Gastrocnemius medialis (tissue), 4 donors: ENCODE measurements at regions not wholly inside any gene's neighbourhood (a gene's known extent, or its start where the extent isn't known, plus 50 kb on each side); places are given as distances from the start of the nearest gene placed in this dataset.

Source experiments
- POLR2A ChIP-seq, 2 donors: fragments of 450-650 bp; IDR thresholded peaks; one replicate each; pipeline ENCODE4 v1.6.1; 2017; ENCODE audit warnings: antibody characterized with exemption in 2 of 2, mild to moderate bottlenecking in 2 of 2, moderate library complexity in 2 of 2
- TF ChIP-seq, protein P1 (sequence below), 5 experiments: fragments of 450-650 bp in 3 of 5; fragments of 200-600 bp in 2 of 5; sonication (generic) in 2 of 5; IDR thresholded peaks in 4 of 5; conservative IDR thresholded peaks in 1 of 5; 1 replicate in 4 of 5; 2 replicates in 1 of 5; pipeline ENCODE4 v1.5.1; 2016 to 2019; ENCODE audit warnings: antibody characterized with exemption in 5 of 5, mild to moderate bottlenecking in 3 of 5, moderate library complexity in 3 of 5

DNA sequence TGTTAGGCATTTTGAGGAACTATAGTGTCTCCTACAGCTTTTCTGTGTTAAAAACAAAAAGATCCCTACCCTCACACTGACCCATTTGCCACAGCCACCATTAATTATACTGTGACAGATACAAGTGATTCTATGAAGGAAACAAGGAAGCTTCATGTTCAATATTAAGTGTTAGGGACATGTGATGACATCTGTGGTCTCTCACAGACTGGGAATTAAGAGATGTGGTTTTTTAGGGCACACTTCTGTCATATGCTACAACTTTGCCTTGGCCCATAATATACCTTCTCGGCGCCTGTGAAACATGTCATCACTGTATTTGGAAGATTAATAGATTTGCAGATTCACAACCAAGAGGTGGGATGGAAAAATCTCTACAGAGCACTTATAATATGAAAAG, 102.9 kb upstream of the TCF21 start:
- TF ChIP-seq, protein P1, sequence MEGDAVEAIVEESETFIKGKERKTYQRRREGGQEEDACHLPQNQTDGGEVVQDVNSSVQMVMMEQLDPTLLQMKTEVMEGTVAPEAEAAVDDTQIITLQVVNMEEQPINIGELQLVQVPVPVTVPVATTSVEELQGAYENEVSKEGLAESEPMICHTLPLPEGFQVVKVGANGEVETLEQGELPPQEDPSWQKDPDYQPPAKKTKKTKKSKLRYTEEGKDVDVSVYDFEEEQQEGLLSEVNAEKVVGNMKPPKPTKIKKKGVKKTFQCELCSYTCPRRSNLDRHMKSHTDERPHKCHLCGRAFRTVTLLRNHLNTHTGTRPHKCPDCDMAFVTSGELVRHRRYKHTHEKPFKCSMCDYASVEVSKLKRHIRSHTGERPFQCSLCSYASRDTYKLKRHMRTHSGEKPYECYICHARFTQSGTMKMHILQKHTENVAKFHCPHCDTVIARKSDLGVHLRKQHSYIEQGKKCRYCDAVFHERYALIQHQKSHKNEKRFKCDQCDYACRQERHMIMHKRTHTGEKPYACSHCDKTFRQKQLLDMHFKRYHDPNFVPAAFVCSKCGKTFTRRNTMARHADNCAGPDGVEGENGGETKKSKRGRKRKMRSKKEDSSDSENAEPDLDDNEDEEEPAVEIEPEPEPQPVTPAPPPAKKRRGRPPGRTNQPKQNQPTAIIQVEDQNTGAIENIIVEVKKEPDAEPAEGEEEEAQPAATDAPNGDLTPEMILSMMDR (IDR thresholded peaks at IDR 0.05 in 4 of 5, conservative IDR thresholded peaks at IDR 0.05 in 1 of 5): no peak
- no peak for TF ChIP-seq POLR2A (IDR thresholded peaks at IDR 0.05)
